IPS-18a (cell line): ENCODE measurements at regions not wholly inside any gene's neighbourhood (a gene's known extent, or its start where the extent isn't known, plus 50 kb on each side); places are given as distances from the start of the nearest gene placed in this dataset.

ENCODE experiments used
- H3K27ac ChIP-seq: one replicate; pipeline ENCODE4 v1.5.1; 2013; ENCODE audit warnings: low read length
- H3K27me3 ChIP-seq: one replicate; pipeline ENCODE4 v1.6.1; 2013; ENCODE audit warnings: mild to moderate bottlenecking, low read length; ENCODE audit not compliant: control insufficient read depth, insufficient read depth
- H3K36me3 ChIP-seq: one replicate; pipeline ENCODE4 v1.6.1; 2013; ENCODE audit warnings: low read depth, low read length; ENCODE audit not compliant: control insufficient read depth
- H3K4me1 ChIP-seq: one replicate; pipeline ENCODE4 v1.6.1; 2013; ENCODE audit warnings: low read depth, low read length; ENCODE audit not compliant: control insufficient read depth
- H3K4me3 ChIP-seq: one replicate; pipeline ENCODE4 v1.5.1; 2013; ENCODE audit warnings: low read length
- H3K9ac ChIP-seq: one replicate; pipeline ENCODE4 v1.6.1; 2013; ENCODE audit warnings: mild to moderate bottlenecking, low read length, moderate library complexity
- H3K9me3 ChIP-seq: one replicate; pipeline ENCODE4 v1.6.1; 2013; ENCODE audit warnings: low read depth, low read length; ENCODE audit not compliant: control insufficient read depth

- H3K4me3 ChIP-seq, result no peak overlapping the region
These were observed 84.7 kb upstream of the TMEM168 start for GRCh38 chr7:112874909-112875308.

GRCh38 chr7:112873831-112874553 lies 83.8 kb upstream of the TMEM168 start:
- H3K27me3 ChIP-seq, result no peaks in the 10 kb centered on the region
- no peak overlapping the region for H3K27ac ChIP-seq
- no peaks in the 10 kb centered on the region for H3K36me3 ChIP-seq
- no peaks in the 10 kb centered on the region for H3K9me3 ChIP-seq
- H3K9ac ChIP-seq, result no peak overlapping the region
- H3K4me3 ChIP-seq, result no peak overlapping the region
- H3K4me1 ChIP-seq, result no peaks in the 10 kb centered on the region

More at GRCh38 chr7:112874909-112875308, 84.7 kb upstream of the TMEM168 start:
- Histone ChIP-seq H3K27ac (no peak overlapping the region), H3K27me3 (no peaks in the 10 kb centered on the region), H3K9ac (no peak overlapping the region), H3K4me1 (no peaks in the 10 kb centered on the region), H3K9me3 (no peaks in the 10 kb centered on the region), H3K36me3 (no peaks in the 10 kb centered on the region)

GRCh38 chr7:112869111-112869774 lies 79.0 kb upstream of the TMEM168 start:
- no peaks in the 10 kb centered on the region for H3K4me1 ChIP-seq
- no peak overlapping the region for H3K27ac ChIP-seq
- H3K27me3 ChIP-seq, result no peaks in the 10 kb centered on the region
- H3K9me3 ChIP-seq, result no peaks in the 10 kb centered on the region
- H3K9ac ChIP-seq, result no peak overlapping the region
- H3K4me3 ChIP-seq, result no peak overlapping the region
- no peaks in the 10 kb centered on the region for H3K36me3 ChIP-seq

GRCh38 chr7:112868609-112869008 lies 78.4 kb upstream of the TMEM168 start:
- no peak overlapping the region for H3K4me3 ChIP-seq
- H3K36me3 ChIP-seq, result no peaks in the 10 kb centered on the region
- H3K27me3 ChIP-seq, result no peaks in the 10 kb centered on the region
- no peaks in the 10 kb centered on the region for H3K9me3 ChIP-seq
- H3K9ac ChIP-seq, result no peak overlapping the region
- H3K27ac ChIP-seq, result no peak overlapping the region
- no peaks in the 10 kb centered on the region for H3K4me1 ChIP-seq

- no peaks in the 10 kb centered on the region for H3K36me3 ChIP-seq
- H3K27me3 ChIP-seq, result no peaks in the 10 kb centered on the region
- H3K9me3 ChIP-seq, result no peaks in the 10 kb centered on the region
- H3K27ac ChIP-seq, result no peak overlapping the region
- no peak overlapping the region for H3K4me3 ChIP-seq
- no peak overlapping the region for H3K9ac ChIP-seq
- no peaks in the 10 kb centered on the region for H3K4me1 ChIP-seq
These were observed 76.2 kb upstream of the TMEM168 start for GRCh38 chr7:112866424-112866823.

GRCh38 chr7:112864380-112864779 lies 74.2 kb upstream of the TMEM168 start:
- no peak overlapping the region for H3K4me3 ChIP-seq
- no peak overlapping the region for H3K9ac ChIP-seq
- no peaks in the 10 kb centered on the region for H3K27me3 ChIP-seq
- H3K36me3 ChIP-seq, result no peaks in the 10 kb centered on the region
- no peaks in the 10 kb centered on the region for H3K9me3 ChIP-seq
- no peak overlapping the region for H3K27ac ChIP-seq
- H3K4me1 ChIP-seq, result no peaks in the 10 kb centered on the region

GRCh38 chr7:112858838-112859237 lies 68.6 kb upstream of the TMEM168 start:
- no peak overlapping the region for H3K9ac ChIP-seq
- no peaks in the 10 kb centered on the region for H3K4me1 ChIP-seq
- H3K4me3 ChIP-seq, result no peak overlapping the region
- no peaks in the 10 kb centered on the region for H3K27me3 ChIP-seq
- no peaks in the 10 kb centered on the region for H3K36me3 ChIP-seq
- no peaks in the 10 kb centered on the region for H3K9me3 ChIP-seq
- H3K27ac ChIP-seq, result no peak overlapping the region

- H3K9me3 ChIP-seq, result no peaks in the 10 kb centered on the region
- no peak overlapping the region for H3K4me3 ChIP-seq
- no peak overlapping the region for H3K9ac ChIP-seq
- no peaks in the 10 kb centered on the region for H3K4me1 ChIP-seq
- no peaks in the 10 kb centered on the region for H3K27me3 ChIP-seq
- H3K36me3 ChIP-seq, result no peaks in the 10 kb centered on the region
- H3K27ac ChIP-seq, result no peak overlapping the region
These were observed 65.0 kb upstream of the TMEM168 start for GRCh38 chr7:112855227-112855626.

GRCh38 chr7:112854169-112854568 lies 64.0 kb upstream of the TMEM168 start:
- no peak overlapping the region for H3K4me3 ChIP-seq
- no peak overlapping the region for H3K27ac ChIP-seq
- H3K36me3 ChIP-seq, result no peaks in the 10 kb centered on the region
- H3K27me3 ChIP-seq, result no peaks in the 10 kb centered on the region
- H3K4me1 ChIP-seq, result no peaks in the 10 kb centered on the region
- no peak overlapping the region for H3K9ac ChIP-seq
- H3K9me3 ChIP-seq, result no peaks in the 10 kb centered on the region

- Histone ChIP-seq H3K27me3 (no peaks in the 10 kb centered on the region), H3K9ac (no peak overlapping the region), H3K27ac (no peak overlapping the region), H3K4me3 (no peak overlapping the region), H3K36me3 (no peaks in the 10 kb centered on the region), H3K4me1 (no peaks in the 10 kb centered on the region), H3K9me3 (no peaks in the 10 kb centered on the region)
These were observed 63.2 kb upstream of the TMEM168 start for GRCh38 chr7:112853422-112853821.

- Histone ChIP-seq H3K4me3 (no peak overlapping the region), H3K4me1 (peaks cover 6% of the 10 kb centered on the region), H3K27ac (no peak overlapping the region), H3K36me3 (no peaks in the 10 kb centered on the region), H3K9ac (no peak overlapping the region), H3K9me3 (no peaks in the 10 kb centered on the region), H3K27me3 (no peaks in the 10 kb centered on the region)
These were observed 53.0 kb upstream of the TMEM168 start for GRCh38 chr7:112843151-112843550.
